HG03280 (cell line): ENCODE measurements at regions not wholly inside any gene's neighbourhood (a gene's known extent, or its start where the extent isn't known, plus 50 kb on each side); places are given as distances from the start of the nearest gene placed in this dataset.
"Not testable (repeated sequence)": the region's sequence is repeated elsewhere in the genome, so short reads cannot be mapped to it uniquely, and the experiment has no call there.

ENCODE experiments used
- ATAC-seq: cut with Tn5 transposase; IDR thresholded peaks from one replicate; pipeline ENCODE4 v1.9.1; 2021; ENCODE audit warnings: mild to moderate bottlenecking, moderate library complexity; ENCODE audit not compliant: unreplicated experiment

GRCh38 chr4:125573368-125573767, 258.6 kb downstream of the FAT4 start:
- no peak for ATAC-seq

GRCh38 chr4:125573786-125574185, 259.0 kb downstream of the FAT4 start:
- ATAC-seq, result no peak

- ATAC-seq, result no peak
These were observed 267.5 kb downstream of the FAT4 start for GRCh38 chr4:125582302-125582701.

GRCh38 chr4:125590158-125590557, 275.4 kb downstream of the FAT4 start:
- no peak for ATAC-seq

GRCh38 chr4:125591290-125591689, 276.5 kb downstream of the FAT4 start:
- no peak for ATAC-seq

- ATAC-seq, result no peak
These were observed 279.4 kb downstream of the FAT4 start for GRCh38 chr4:125594056-125594602.

- ATAC-seq, result not testable (repeated sequence)
These were observed 291.2 kb downstream of the FAT4 start for GRCh38 chr4:125605926-125606325.

- ATAC-seq, result no peak
These were observed 305.5 kb downstream of the FAT4 start for GRCh38 chr4:125620066-125620860.

GRCh38 chr4:125624951-125625350, 310.2 kb downstream of the FAT4 start:
- ATAC-seq, result no peak

- ATAC-seq, result no peak
These were observed 312.2 kb downstream of the FAT4 start for GRCh38 chr4:125626946-125627345.

GRCh38 chr4:125639182-125639621, 324.4 kb downstream of the FAT4 start:
- ATAC-seq, result no peak

- no peak for ATAC-seq
These were observed 326.9 kb downstream of the FAT4 start for GRCh38 chr4:125641611-125642010.

- no peak for ATAC-seq
These were observed 327.9 kb downstream of the FAT4 start for GRCh38 chr4:125642645-125643044.

GRCh38 chr4:125649452-125649851, 334.7 kb downstream of the FAT4 start:
- ATAC-seq, result no peak

GRCh38 chr4:125650557-125650956, 335.8 kb downstream of the FAT4 start:
- ATAC-seq, result no peak

- not testable (repeated sequence) for ATAC-seq
These were observed 337.1 kb downstream of the FAT4 start for GRCh38 chr4:125651707-125652357.

GRCh38 chr4:125658773-125659172, 344.0 kb downstream of the FAT4 start:
- no peak for ATAC-seq

- no peak for ATAC-seq
These were observed 349.4 kb downstream of the FAT4 start for GRCh38 chr4:125663896-125664767.

GRCh38 chr4:125666635-125667034, 351.9 kb downstream of the FAT4 start:
- ATAC-seq, result no peak

- ATAC-seq, result no peak
These were observed 361.4 kb downstream of the FAT4 start for GRCh38 chr4:125676156-125676555.

- ATAC-seq, result no peak
These were observed 361.8 kb downstream of the FAT4 start for GRCh38 chr4:125676583-125676982.
